ENCODE measurements at regions not wholly inside any gene's neighbourhood (a gene's known extent, or its start where the extent isn't known, plus 50 kb on each side); places are given as distances from the start of the nearest gene placed in this dataset.

GRCh38 chr4:97468272-97468671, 675.0 kb downstream of the STPG2 start:
- no peak for TF ChIP-seq REST (IDR thresholded peaks at IDR 0.05; ENCODE audit: insufficient replicate concordance, low read depth)
- TF ChIP-seq CTCF (IDR thresholded peaks at IDR 0.05; ENCODE audit: insufficient read depth, low read length), result no peak
- TF ChIP-seq SPI1 (IDR thresholded peaks at IDR 0.05; ENCODE audit: borderline replicate concordance, low read depth), result no peak
- TF ChIP-seq GABPA (IDR thresholded peaks at IDR 0.05; ENCODE audit: low read depth), result no peak
- DNase-seq (ENCODE audit: low read depth in 1 of 2, low spot score in 1 of 2), result no peak
- Histone ChIP-seq H3K4me3 (replicated peaks; ENCODE audit: insufficient read depth, low read length) (no peak overlapping the region), H3K27ac (replicated peaks) (no peak overlapping the region), H3K27me3 (ENCODE audit: insufficient read depth, poor library complexity, severe bottlenecking) (no peaks in the 10 kb centered on the region)

- H3K27ac ChIP-seq (replicated peaks), result no peak overlapping the region
- DNase-seq (ENCODE audit: low read depth in 1 of 2, low spot score in 1 of 2), result no peak
- H3K4me3 ChIP-seq (replicated peaks; ENCODE audit: insufficient read depth, low read length), result no peak overlapping the region
- TF ChIP-seq REST (IDR thresholded peaks at IDR 0.05; ENCODE audit: insufficient replicate concordance, low read depth) (no peak), CTCF (IDR thresholded peaks at IDR 0.05; ENCODE audit: insufficient read depth, low read length) (no peak), GABPA (IDR thresholded peaks at IDR 0.05; ENCODE audit: low read depth) (no peak), SPI1 (IDR thresholded peaks at IDR 0.05; ENCODE audit: borderline replicate concordance, low read depth) (no peak), POLR2AphosphoS5 (IDR thresholded peaks at IDR 0.05; ENCODE audit: low read depth) (no peak)
- no peaks in the 10 kb centered on the region for H3K27me3 ChIP-seq (ENCODE audit: insufficient read depth, poor library complexity, severe bottlenecking)
Observed at GRCh38 chr4:97475621-97476020, 667.7 kb downstream of the STPG2 start.

- no peaks in the 10 kb centered on the region for H3K27me3 ChIP-seq (ENCODE audit: insufficient read depth, poor library complexity, severe bottlenecking)
- no peak for DNase-seq (ENCODE audit: low read depth in 1 of 2, low spot score in 1 of 2)
- no peak overlapping the region for H3K27ac ChIP-seq (replicated peaks)
- TF ChIP-seq CTCF (IDR thresholded peaks at IDR 0.05; ENCODE audit: insufficient read depth, low read length) (no peak), REST (IDR thresholded peaks at IDR 0.05; ENCODE audit: insufficient replicate concordance, low read depth) (no peak), SPI1 (IDR thresholded peaks at IDR 0.05; ENCODE audit: borderline replicate concordance, low read depth) (no peak), GABPA (IDR thresholded peaks at IDR 0.05; ENCODE audit: low read depth) (no peak), POLR2AphosphoS5 (IDR thresholded peaks at IDR 0.05; ENCODE audit: low read depth) (no peak)
- no peak overlapping the region for H3K4me3 ChIP-seq (replicated peaks; ENCODE audit: insufficient read depth, low read length)
Observed at GRCh38 chr4:97477974-97478373, 665.3 kb downstream of the STPG2 start.

Measured in HL-60 (cell line).